ENCODE measurements at regions not wholly inside any gene's neighbourhood (a gene's known extent, or its start where the extent isn't known, plus 50 kb on each side); places are given as distances from the start of the nearest gene placed in this dataset.
A peak's percentile ranks its signal among the peaks of the same experiment; 100 is the strongest.
"Not testable (repeated sequence)": the region's sequence is repeated elsewhere in the genome, so short reads cannot be mapped to it uniquely, and the experiment has no call there.

DNA sequence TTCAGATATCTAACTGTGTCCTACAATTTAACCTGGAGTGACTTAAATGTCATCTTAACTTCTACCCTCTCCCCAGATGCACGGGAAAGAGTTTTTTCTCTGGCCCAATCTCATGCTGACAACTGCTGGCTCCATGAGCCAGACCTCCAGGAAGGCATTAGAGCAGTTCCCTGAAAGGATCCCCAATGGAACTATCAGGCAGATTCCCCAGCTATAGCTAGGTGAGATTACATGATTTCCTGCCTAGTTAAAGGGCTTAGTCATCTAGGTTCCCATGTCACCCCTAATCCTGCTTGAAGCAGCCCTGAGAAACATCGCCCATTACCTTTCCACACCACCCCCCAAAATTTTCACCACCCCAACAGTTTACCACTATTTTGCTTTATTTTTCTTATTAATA, 373.5 kb upstream of the TRPC7 start:
- no peak for DNase-seq

DNA sequence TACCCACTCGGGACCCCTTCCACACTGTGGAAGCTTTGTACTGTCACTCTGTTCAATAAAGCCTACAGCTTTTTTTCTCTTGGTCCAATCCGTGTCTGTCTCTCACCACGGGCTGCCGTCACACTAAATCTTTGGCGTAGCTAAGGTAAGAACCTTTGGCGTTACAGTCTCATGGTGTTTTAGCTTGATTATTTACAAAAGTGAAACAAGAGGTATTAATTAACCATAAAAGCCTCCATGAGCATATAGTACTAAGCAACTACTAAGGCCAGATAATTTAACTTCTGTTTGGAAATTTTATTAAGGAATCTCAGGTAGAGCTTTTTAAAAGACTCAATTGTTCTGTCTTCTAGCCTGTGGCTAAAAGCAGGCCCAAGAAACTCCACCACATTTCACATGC, 370.7 kb upstream of the TRPC7 start:
- no peak for DNase-seq

GRCh38 chr5:136735611-136736010, 370.3 kb upstream of the TRPC7 start:
- not testable (repeated sequence) for DNase-seq

DNA sequence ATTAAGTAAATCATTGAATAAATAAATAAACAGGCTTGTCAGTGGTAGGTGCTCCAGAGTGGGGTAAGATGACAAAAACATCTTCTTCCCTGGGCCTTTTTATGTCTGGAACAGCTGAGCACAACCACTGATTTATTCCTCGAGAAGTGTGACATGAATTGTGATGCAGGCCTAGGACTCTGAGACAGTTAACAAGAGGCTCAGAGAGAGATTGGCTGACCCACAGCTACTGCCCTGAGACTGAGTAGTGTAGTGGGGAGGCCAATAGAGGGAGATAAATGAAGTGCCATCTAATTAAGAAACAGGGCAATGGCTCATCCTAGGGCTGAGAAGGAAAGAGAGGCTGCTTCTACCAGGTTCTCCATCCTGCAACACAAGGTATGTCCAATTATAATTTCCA, 369.3 kb upstream of the TRPC7 start:
- no peak for DNase-seq

DNA sequence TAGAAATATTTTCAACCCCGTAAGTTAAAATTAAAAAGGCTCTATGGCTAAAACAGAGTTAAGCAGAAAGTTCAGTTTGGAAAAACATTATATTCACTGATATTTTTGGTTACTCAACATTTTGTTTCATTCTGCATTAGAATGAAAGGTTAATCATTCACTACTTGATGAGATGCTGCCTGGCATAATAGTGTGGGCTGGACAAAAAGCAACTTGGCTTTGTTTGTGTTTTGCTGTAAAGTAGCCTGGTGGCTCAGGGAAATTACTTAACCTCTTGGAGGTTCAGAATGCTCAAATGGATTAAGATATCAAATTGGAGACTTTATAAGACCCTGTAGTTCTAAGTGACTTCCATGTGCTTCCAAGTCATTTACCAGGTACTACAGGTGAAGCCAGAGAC, 367.4 kb upstream of the TRPC7 start:
- DNase-seq: no peak

- no peak for DNase-seq
Measured at GRCh38 chr5:136731241-136731900, 366.0 kb upstream of the TRPC7 start.

DNA sequence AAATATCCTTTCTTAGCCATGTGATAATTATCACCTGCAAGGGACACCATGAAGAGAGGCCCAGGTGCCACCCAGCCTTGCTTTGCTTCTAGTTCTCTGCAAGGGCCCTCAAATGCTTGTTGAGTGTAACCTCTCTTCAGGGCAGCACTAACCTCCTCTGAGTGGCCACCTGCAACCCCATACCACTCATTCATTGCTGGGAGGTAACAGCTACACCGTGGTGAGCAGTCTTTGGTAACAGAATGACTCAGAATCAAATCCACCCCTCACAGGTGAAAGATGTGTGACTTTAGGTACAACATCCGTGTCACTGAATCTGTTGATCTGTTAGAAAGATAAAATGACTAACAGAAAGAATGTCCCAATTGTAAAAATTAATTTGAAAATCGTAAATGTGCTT, 365.1 kb upstream of the TRPC7 start:
- no peak for DNase-seq

GRCh38 chr5:136729901-136730355, 364.6 kb upstream of the TRPC7 start:
- DNase-seq: no peak

- no peak for DNase-seq
Measured at GRCh38 chr5:136726506-136726905, 361.2 kb upstream of the TRPC7 start.

DNA sequence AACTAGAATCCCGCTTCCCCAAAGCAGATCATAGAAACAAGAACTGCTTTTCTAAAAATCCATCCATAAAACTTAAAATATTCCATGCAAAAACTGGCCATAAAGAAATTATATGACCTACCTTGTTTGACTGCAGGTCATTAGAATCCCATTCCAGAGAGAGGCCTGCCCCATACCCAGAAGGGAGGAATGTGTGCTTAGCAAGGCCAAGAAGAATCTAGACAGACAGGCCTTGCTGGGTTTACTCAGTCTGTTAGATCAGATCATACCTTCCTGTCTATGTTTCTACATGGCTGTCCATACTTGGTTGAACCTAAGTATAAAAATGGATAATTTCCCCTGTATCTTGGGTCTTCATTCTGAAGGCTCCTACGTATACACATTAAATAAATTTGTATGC, 358.8 kb upstream of the TRPC7 start:
- no peak for DNase-seq

GRCh38 chr5:136722581-136722980, 357.2 kb upstream of the TRPC7 start:
- DNase-seq: no peak

DNA sequence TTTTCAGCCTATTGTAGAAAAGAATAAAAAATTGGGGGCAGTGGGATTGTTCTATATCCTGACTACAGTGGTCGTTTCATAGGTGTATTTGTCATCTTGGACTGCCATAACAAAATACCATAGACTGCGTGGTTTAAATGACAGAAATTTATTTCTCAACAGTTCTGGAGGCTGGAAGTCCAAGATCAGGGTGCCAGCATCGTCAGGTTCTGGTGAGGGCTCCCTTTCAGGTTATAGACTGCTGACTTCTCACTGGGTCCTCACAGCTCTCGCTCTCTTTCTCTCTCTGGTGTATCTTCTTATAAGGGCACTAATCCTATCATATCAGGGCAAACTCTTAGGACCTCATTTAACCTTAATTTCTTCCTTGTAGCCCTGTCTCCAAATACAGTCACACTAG, 356.7 kb upstream of the TRPC7 start:
- DNase-seq: no peak

GRCh38 chr5:136720674-136721073, 355.3 kb upstream of the TRPC7 start:
- DNase-seq: no peak

GRCh38 chr5:136717917-136718316, 352.6 kb upstream of the TRPC7 start:
- DNase-seq: no peak

GRCh38 chr5:136714286-136714685, 348.9 kb upstream of the TRPC7 start:
- DNase-seq: no peak

DNA sequence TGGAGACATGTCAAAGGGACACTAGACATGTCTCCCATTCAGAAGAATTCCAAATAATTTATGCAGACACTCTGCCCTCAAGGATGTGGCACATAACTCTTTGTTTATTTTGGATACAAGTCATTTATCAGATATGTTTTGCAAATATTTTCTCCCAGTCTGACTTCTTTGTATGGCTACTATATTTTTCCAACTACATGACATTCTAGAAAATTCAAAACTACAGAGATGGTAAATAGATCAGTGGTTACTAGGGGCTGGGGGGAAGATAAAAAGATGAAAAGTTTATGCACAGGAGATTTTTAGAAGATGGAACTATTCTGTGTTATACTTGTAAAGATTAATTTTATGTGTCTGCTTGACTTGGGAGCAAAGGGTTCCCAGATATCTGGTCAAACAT, 347.3 kb upstream of the TRPC7 start:
- no peak for DNase-seq

GRCh38 chr5:136710834-136711233, 345.5 kb upstream of the TRPC7 start:
- DNase-seq: no peak

DNA sequence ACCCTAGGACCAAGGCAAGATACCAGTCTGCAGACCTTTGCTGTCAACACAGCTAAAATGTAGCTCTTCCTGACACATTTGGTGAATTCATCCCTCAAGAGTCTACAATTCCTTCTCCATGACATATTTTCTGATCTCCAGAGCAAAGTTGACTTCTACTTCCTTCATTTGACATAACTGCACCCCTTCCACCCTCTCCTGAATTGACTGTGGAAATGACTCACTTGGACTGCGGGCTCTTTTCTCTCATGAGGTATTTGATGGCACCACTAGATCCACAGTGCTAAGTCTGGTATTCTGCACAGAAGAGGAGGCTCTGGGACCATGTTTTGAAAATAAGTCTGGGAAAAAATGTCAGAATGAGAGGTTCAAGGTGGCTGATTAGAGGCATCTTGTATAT, 338.4 kb upstream of the TRPC7 start:
- DNase-seq: no peak

DNA sequence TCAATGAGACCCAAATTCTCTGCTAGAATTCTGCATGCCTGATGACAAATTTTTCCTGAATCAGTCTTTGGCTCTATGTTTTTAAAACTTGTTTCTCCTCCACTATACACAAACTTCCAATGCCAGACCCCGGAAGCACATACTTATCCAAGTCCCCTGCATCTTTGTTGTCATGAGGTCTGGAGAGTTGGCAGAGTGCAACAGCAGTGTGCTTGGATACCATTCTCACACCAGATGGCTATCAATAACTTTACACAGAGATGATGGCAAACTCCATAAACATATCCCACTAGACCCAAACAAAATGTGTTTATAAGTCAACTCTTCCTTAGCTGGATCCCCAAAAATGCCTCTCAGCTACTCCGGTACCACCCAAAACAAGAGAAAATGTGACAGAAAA, 337.7 kb upstream of the TRPC7 start:
- no peak for DNase-seq

DNA sequence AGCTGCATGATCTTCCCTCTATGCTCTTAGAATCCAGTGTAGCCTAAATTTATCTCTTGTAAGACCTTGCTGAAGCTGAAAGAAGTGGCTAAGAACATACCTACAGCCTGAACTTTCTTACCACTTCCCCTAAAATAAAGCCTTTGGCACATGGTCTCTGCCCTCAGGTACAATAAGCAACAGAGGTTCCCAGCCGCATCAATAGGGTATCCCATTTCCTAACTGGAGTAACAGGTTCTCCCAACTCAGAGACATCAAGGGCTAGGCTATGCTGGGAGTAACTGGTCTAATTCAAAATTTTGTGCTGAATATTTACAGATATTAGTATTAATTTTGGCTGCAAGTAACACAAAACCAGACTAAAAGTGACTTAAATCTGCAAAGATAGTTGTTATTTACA, 335.8 kb upstream of the TRPC7 start:
- no peak for DNase-seq

DNA sequence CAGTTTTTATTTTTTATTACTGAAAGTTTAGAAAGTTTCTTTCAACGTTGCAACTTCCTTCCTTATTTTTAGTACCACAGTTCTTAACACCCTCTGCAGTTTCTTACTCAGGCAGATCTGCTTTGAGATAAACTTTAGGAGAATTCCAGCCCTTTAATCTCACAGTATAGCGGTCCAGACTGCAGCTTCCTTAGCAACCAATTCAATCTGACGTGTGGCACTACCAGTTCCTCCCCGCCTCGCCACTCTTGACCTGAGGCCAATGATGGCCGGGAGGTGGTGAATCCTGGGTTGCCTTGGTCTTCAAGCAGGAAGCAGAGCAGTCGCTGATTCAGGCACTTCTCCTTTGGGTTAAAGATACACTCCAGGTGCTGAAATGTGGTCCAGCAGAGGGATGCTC, 334.3 kb upstream of the TRPC7 start:
- no peak for DNase-seq

- DNase-seq: no peak
Measured at GRCh38 chr5:136698970-136699369, 333.6 kb upstream of the TRPC7 start.

- no peak for DNase-seq
Measured at GRCh38 chr5:136694258-136694657, 328.9 kb upstream of the TRPC7 start.

DNA sequence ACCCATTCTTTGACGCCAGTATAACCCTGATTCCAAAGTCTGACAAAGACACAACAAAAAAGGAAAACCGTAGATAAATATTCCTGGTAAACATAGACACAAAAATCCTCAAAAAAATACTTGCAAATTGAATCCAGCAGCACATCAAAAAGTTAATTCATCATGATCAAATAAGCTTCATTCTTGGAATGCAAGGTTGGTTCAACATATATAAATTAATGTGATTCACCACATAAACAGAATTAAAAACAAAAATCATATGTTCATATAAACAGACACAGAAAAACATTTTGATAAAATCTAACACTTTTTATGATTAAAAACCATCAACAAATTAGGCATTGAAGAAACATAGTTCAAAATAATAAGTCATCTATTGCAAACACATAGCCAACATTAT, 324.2 kb upstream of the TRPC7 start:
- no peak for DNase-seq

DNA sequence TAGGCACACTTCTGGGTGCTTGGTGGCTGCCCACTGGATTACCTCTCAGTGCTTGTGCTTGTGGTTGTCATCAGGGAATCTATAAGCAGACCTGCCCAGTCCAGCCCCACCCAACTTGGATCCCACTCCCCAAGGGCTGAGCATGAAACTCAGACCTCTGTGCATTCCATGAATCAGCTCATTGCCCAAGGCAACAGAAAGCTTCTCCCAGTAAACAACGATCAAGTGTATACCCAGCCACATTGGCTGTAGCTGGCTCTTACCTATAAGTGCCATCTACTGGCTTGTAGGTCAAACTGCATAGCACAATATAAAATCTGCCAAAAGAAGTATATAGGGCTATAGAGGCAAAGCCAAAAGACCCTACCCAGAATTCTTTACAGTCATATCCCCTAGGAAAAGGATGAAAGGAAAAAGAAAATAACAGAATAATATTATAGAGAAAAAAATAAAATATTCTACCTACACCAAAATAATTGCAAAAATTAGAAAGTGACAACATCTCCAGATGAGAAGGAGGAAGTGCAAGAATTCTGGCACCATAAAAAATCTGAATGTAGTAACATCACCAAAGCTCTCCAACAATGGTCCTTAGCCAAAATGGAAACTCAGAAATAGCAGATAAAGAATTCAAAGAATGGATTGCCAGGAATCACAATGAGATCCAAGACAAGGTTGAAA, 321.0 kb upstream of the TRPC7 start:
- peak; percentile 2 for DNase-seq

Data from activated CD4-positive, alpha-beta T cell treated with anti-CD3 and anti-CD28 coated beads, Interleukin-10, Interleukin-2, amounts not matched to agents 100 ng/mL and 50 ng/mL, durations not matched to agents 16 hours and 8 hours (primary cell).